Upper lobe of left lung (tissue), 4 donors: ENCODE measurements at regions not wholly inside any gene's neighbourhood (a gene's known extent, or its start where the extent isn't known, plus 50 kb on each side); places are given as distances from the start of the nearest gene placed in this dataset.

Experiments
- CTCF ChIP-seq, 6 experiments: fragments of 450-650 bp in 4 of 6; fragments of 200-600 bp in 2 of 6; sonication (generic) in 2 of 6; IDR thresholded peaks; one replicate each; pipeline ENCODE4 v1.5.1; 2016 to 2019; ENCODE audit warnings: antibody characterized with exemption in 6 of 6
- EP300 ChIP-seq, 4 donors: sonication (generic); formaldehyde crosslinking; IDR thresholded peaks; one replicate each; pipeline ENCODE4 v1.5.1; 2017; ENCODE audit warnings: antibody characterized with exemption in 4 of 4, control low read depth in 2 of 4
- POLR2A ChIP-seq, 4 donors: fragments of 450-650 bp; IDR thresholded peaks; one replicate each; pipeline ENCODE4 v1.5.1; 2016 to 2017; ENCODE audit warnings: antibody characterized with exemption in 4 of 4, mild to moderate bottlenecking in 2 of 4
- POLR2AphosphoS5 ChIP-seq, 2 donors: sonication (generic); formaldehyde crosslinking; IDR thresholded peaks; one replicate each; pipeline ENCODE4 v1.5.1; 2017; ENCODE audit warnings: antibody characterized with exemption in 2 of 2

DNA sequence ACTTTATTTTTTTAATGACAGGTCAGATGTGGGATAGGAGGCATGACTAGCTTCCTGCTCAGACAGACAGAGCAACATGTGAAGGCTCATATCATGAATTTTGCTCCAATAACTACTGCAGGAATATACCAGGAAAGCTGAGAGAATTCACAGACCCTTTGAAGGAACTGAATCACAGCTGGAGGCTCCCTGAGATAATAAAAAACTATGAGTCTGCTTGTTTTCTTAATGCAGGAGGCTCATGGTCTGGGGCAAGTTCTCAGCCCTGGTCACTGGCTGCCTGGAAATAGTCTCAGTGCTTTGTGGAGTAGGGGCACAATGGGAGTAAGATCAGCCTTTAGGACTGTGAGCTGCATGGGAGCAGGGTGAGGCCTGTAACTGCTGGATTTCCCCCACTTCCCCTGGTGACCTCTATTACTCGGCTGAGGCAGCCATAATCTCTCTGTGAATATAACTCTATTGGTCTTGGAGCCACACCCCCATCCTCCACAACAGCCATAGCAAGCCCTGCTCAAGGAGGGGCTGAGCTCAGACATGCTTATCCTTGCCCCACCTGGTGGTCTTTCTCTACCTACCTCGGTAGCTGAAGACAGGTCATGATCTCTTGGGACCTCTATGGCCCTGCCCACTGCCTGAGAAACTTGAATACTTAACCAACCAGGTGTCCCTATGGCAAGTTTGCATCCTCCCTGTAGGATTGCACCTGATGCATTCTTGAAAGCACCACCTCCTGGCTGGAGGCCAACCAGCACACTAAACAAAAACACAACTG lies 281.6 kb upstream of the TMCO5A start:
- no peak for TF ChIP-seq CTCF (IDR thresholded peaks at IDR 0.05)
- TF ChIP-seq EP300 (IDR thresholded peaks at IDR 0.05) = no peak
- no peak for TF ChIP-seq POLR2A (IDR thresholded peaks at IDR 0.05)
- no peak for TF ChIP-seq POLR2AphosphoS5 (IDR thresholded peaks at IDR 0.05)
